Endometrium (tissue), 2 donors: ENCODE measurements at regions not wholly inside any gene's neighbourhood (a gene's known extent, or its start where the extent isn't known, plus 50 kb on each side); places are given as distances from the start of the nearest gene placed in this dataset.

ENCODE experiments used
- FAIRE-seq: peaks from 2 replicates; lab custom pipeline; 2012; peaks lifted over from hg19 to GRCh38; lab: Jason Lieb, UNC
- donor health status: control.
- donor health status: control.

GRCh38 chr13:50580684-50581305 is 262.7 kb downstream of the DLEU7 start:
- FAIRE-seq: no peak

GRCh38 chr13:50581586-50582196 is 261.8 kb downstream of the DLEU7 start:
- no peak for FAIRE-seq

GRCh38 chr13:50584856-50585580 is 258.5 kb downstream of the DLEU7 start:
- peak; percentile 85 for FAIRE-seq

- FAIRE-seq: no peak
Measured at GRCh38 chr13:50585674-50586413, 257.6 kb downstream of the DLEU7 start.

- FAIRE-seq: no peak
Measured at GRCh38 chr13:50586414-50587083, 256.9 kb downstream of the DLEU7 start.

- FAIRE-seq: no peak
Measured at GRCh38 chr13:50587115-50587514, 256.4 kb downstream of the DLEU7 start.

- no peak for FAIRE-seq
Measured at GRCh38 chr13:50587645-50588373, 255.7 kb downstream of the DLEU7 start.

GRCh38 chr13:50588491-50589130 is 254.9 kb downstream of the DLEU7 start:
- FAIRE-seq: no peak

- FAIRE-seq: no peak
Measured at GRCh38 chr13:50589139-50589538, 254.4 kb downstream of the DLEU7 start.

GRCh38 chr13:50589651-50590054 is 253.8 kb downstream of the DLEU7 start:
- FAIRE-seq: no peak

GRCh38 chr13:50592412-50593155 is 250.9 kb downstream of the DLEU7 start:
- no peak for FAIRE-seq

GRCh38 chr13:50593207-50593606 is 250.3 kb downstream of the DLEU7 start:
- FAIRE-seq: no peak

GRCh38 chr13:50594276-50595051 is 249.0 kb downstream of the DLEU7 start:
- FAIRE-seq: no peak

- FAIRE-seq: no peak
Measured at GRCh38 chr13:50595196-50595595, 248.3 kb downstream of the DLEU7 start.

- FAIRE-seq: no peak
Measured at GRCh38 chr13:50596156-50596555, 247.3 kb downstream of the DLEU7 start.

- no peak for FAIRE-seq
Measured at GRCh38 chr13:50596776-50597203, 246.7 kb downstream of the DLEU7 start.

GRCh38 chr13:50598338-50598737 is 245.2 kb downstream of the DLEU7 start:
- no peak for FAIRE-seq

- FAIRE-seq: no peak
Measured at GRCh38 chr13:50599046-50599445, 244.4 kb downstream of the DLEU7 start.

- no peak for FAIRE-seq
Measured at GRCh38 chr13:50599927-50600326, 243.6 kb downstream of the DLEU7 start.
